HG02588 (cell line): ENCODE measurements at regions not wholly inside any gene's neighbourhood (a gene's known extent, or its start where the extent isn't known, plus 50 kb on each side); places are given as distances from the start of the nearest gene placed in this dataset.
"Not testable (repeated sequence)": the region's sequence is repeated elsewhere in the genome, so short reads cannot be mapped to it uniquely, and the experiment has no call there.

ENCODE experiments used
- ATAC-seq: cut with Tn5 transposase; IDR thresholded peaks from one replicate; pipeline ENCODE4 v1.9.1; 2021; ENCODE audit warnings: mild to moderate bottlenecking, moderate library complexity; ENCODE audit not compliant: unreplicated experiment

DNA sequence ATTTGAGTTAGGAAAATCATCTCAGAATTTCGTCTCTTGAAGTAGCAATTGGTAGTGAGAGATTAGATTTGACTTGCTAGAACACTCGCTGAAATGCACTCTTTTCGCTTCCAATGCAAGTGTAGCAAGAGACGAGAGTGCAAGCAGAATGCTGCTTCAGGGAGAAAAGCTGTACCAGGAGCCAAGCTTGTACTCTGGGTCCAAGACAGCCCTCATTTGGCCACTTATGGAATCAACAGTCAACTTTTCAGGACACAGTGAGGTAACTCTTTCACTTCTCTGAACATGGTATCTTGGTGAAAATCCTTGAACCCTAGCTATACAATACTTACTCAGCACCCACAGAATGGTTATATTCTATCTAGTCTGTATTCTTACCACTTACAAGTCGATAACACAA is 107.6 kb upstream of the TERB2 start:
- ATAC-seq, result not testable (repeated sequence)

DNA sequence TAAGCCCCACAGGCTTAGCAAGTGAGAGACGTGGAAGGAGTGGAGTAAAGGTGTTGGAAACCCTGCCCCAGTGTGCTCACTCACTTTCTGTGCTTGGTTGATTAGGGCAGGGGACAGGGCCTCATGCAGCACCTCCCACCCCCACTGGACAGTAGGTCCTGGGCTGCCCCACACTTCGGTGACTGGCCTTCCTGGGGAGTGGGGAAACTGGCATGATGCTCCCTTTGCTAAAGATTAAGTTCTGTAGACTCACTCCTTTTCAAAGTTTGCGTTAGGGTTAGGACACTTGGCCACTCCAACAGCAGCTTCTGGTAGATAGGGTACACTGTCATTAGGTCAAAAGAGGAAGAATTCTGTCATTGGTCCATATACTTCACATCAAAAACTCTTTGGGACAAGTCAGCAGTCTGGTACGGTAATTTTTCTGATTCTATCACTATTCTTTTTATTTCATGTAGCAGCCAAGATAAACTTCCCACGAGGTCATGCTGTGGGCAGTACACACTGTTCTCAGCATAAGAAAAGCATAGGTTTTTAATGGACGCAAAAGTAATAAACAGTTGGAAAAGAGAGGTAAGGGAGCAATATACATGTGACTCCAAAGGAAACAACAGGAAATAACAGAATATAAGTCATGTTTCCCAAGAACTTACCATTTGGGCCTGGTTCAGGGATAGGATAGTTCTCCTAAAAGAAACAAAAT is 106.6 kb upstream of the TERB2 start:
- not testable (repeated sequence) for ATAC-seq

DNA sequence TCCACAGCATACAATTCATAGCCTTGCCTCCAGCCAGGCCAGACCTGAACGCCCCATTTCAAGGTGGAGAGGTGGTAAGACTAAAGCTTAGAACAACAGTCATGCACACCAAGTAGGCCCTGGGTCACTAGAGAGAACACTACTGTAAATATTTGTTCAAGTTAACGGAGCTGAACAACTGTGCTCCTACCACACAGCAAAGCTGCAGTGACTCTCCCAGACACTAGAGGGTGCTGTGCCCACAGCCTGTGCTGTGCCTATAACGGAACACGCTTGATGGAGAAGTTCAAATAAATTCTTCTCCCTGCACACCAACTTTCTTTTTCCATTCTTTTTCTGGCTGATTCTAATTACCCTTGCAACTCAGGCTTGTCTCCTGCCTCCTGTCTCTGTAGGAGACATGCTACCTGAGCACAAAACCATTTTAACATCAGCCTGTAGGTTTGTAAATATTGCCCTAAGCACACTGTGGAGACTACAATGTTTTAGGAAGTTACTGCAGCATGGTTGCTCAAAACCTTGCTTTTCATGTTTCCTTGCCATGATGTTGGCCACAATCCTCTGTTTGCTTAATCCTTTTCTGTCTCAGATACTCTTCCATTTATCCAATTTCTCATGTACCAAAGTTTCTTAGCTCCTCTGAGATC is 103.1 kb upstream of the TERB2 start:
- ATAC-seq, result not testable (repeated sequence)

DNA sequence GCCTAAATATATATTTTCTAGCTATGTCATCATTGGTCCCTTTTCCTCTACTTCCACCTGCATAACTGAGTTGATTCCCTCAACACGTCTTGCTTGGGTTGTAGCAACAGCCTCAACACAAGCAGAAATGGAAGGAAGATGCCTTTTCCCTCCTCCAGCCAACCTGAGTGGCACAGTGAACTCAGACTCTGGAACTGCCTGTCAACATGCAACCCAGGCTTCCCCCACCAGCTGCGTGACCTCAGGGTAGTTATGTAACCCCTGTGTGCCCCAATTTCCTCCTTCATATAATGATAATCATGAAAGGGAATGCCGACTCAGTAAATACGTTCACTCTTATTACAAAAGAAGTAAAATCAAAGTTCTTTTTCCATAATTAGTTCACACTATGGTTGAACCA is 101.8 kb upstream of the TERB2 start:
- ATAC-seq, result not testable (repeated sequence)

DNA sequence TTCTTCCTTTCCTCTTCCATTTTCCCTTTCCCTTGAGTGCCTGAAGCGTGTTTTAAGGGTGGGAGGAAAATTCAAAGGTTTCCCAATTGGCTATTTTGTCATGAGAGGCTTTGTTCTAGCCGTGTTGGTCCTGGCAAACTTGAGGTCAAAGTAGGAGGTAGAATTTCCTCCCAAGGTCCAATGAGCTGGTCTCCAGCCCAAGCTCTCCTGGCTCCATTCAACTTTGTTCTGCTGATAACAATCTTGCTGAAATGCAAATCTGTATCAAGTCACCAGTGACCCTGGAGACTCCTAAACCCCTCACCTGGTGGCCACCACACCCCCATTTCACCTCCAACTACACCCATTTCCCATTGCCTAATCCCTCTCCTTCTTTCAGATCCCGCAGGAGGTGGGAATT is 100.2 kb upstream of the TERB2 start:
- not testable (repeated sequence) for ATAC-seq

DNA sequence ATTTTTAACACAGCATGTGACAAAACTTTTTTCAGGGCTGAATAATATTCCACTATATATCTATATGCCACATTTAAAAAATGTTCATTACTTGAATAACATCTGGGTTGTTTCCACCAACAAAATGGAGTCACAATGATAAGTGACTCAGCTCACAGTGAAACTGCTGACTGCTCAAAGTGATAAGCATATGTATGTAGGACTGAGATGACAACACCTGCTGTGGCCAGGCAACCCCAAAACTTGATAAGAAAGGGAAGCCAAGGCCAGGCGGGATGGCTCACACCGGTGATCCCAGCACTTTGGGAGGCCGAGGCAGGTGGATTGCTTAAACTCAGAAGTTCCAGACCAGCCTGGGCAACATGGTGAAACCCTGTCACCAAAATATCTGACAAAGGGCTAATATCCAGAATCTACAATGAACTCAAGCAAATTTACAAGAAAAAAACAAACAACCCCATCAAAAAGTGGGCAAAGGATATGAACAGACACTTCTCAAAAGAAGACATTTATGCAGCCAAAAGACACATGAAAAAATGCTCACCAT is 99.2 kb upstream of the TERB2 start:
- ATAC-seq, result not testable (repeated sequence)

DNA sequence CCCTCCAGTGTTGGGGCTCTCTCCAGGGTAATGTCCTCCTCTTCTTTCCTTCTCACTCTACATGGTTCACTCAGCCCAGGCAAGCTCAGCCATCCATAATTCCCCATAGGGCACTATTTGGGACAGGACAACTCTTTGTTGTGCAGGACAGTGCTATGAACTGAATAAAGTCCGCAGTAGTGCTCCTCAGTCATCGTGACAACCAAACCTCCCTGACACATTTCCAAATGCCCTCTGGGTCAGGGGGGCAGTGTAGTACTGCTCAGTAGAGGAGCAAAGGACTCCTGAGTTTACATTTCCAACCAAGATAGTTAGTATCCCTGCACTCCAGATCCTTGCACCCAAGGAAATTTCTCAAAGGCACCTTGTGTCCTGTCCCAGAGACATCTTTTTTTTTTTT is 97.4 kb upstream of the TERB2 start:
- not testable (repeated sequence) for ATAC-seq

DNA sequence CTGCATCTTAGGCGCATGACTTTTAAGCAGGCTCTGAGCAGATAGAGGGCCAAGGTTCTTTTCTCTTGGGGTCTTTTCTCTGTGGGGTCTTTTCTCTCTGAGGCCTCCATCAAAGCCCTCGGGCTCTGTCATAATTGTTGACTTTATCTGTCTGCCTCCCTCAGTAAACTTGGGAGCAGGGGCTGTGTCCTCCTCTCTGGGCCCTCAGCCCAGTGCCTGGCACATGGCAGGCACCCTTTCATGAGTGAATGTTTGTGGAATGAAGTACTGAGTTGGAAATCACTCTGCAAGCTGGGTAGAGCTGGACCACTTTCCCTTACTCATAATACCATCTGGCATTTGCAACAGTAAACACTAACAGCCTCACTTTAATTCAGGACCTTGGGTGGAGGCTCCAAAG is 96.3 kb upstream of the TERB2 start:
- ATAC-seq, result not testable (repeated sequence)

DNA sequence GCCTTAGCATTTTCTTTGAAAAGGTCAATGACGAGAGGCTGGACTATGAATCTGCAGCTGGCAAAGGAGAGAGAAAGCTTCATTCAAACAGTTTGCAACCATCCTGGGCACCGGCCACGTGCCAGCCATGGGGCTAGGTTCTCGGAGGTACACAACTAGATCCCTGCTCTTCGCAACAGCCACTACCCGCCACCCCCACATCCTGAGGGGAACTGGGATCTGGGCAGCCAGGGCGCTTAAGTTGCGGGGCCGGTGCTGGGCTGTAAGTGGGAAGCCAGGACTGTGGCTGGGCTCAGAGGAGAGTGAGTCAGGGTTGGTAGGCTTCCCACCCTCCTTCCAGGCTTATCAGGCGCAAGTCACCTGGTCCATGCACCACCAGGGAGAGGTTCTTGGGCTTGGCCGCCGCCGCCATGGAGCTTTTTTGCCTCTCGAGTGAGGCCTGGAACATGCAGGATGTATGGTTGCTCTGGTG is 95.0 kb upstream of the TERB2 start:
- no peak for ATAC-seq

DNA sequence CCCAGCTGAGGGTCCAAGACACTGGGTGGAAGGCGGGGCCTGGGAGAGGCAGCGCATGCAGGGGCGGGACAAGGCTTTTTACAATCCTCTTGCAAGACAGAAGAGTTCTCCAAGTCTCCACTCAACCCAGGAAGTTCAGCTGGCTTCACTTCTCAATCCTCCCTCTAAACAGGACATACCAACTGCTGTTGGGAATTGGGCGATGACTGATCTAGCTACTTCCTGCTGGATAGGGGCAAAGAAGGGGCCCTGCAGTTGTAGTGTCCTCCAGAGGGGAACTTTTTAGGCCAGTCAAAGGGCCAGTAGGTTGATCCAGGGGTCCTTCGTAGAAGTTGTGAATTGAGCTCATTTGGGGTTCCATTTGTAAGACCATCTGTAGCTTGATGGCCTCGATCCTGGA is 94.6 kb upstream of the TERB2 start:
- no peak for ATAC-seq

DNA sequence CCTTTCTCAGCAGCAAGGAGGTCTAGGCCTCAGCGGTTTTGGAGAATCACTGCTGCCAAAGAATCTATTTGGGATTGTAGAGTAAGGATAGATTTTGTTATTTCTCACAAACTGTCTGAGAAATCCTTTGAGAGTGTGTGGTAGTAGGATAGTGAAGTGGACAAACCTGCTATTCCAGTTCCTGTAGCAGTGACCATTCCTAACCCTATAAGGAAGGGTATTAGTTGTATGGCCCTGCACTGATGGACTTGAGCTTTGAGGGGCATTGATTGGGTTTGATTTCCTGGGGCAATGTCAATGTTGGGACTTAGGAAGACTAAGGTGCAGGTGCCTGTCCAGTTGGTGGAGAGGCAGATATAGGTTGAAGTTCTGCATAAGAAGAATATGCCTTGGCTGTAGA is 93.6 kb upstream of the TERB2 start:
- not testable (repeated sequence) for ATAC-seq

DNA sequence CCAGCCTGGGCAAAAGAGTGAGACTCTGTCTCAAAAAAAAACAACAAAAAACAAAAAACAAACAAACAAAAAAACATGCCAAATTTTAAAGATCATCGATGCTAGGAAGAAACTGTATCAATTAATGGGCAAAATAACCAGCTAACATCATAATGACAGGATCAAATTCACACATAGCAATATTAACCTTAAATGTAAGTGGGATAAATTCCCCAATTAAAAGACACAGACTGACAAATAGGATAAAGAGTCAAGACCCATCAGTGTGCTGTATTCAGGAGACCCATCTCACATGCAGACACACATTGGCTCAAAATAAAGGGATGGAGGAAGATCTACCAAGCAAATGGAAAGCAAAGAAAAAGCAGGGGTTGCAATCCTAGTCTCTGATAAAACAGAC is 88.4 kb upstream of the TERB2 start:
- ATAC-seq, result not testable (repeated sequence)

DNA sequence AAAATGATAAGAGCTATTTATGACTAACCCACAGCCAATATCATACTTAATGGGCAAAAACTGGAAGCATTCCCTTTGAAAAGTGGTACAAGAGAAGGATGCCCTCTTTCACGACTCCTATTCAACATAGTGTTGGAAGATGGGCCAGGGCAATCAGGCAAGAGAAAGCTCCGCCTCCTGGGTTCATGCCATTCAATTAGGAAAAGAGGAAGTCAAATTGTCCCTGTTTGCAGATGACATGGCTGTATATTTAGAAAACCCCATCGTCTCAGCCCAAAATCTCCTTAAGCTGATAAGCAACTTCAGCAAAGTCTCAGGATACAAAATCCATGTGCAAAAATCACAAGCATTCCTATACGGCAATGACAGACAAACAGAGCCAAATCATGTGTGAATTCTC is 86.4 kb upstream of the TERB2 start:
- ATAC-seq, result not testable (repeated sequence)

DNA sequence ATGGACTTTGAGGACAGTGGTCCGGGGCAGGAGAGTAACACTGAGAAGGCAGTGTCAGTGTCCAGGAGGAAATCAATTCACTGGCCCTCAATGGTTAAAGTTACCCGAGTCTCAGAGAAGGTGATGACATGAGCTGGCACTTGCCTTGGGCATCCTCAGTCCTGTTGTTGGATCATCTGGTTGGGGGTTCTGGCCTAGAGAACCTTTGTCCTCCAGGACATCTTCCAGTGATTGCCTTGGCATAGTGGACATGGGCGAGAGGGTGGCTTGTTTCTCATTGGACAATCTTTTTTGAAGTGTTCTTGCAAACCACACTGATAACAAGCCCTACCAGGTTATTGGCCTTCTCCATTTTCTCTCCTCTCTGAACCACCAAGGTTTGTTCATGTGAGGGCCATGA is 83.4 kb upstream of the TERB2 start:
- ATAC-seq, result no peak

DNA sequence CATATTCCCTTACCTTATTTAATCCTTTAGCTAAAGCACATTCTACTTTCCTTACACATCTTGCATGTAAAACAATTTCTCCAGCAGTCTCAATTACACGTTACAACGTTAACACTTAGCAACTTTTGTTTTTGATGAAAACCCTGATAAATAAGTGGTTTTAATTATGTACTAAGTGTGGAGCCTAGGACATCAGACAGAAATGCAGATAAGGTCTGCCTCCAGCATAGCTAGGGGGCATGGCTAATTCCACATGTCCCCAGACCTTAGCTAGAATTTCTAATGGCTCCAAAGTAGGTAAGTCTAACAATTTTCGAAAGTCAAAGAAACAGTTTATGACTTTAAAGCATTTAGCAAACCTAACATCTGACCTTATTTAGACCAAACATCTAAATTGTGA is 77.4 kb upstream of the TERB2 start:
- no peak for ATAC-seq

DNA sequence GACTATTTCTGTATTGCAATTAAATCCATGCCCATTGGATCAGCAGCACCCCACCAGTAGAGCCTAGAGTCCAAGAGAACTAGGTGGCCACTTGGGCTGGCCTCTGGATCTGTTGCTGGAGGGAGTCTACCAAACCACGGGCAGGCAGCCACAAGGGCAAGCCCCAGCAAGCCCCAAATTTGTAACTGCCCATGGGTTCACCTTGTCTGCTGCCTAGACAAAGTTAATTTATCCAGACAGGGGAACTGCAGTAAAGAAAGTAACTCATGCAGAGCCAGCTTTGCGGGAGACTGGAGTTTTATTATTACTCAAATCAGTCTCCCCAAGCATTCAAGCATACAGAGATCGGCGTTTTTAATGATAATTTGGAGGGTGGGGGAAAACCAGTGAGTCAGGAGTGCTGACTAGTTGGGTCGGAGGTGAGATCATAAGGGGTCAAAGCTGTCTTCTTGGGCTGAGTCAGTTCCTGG is 74.0 kb upstream of the TERB2 start:
- peak; percentile 84 for ATAC-seq

DNA sequence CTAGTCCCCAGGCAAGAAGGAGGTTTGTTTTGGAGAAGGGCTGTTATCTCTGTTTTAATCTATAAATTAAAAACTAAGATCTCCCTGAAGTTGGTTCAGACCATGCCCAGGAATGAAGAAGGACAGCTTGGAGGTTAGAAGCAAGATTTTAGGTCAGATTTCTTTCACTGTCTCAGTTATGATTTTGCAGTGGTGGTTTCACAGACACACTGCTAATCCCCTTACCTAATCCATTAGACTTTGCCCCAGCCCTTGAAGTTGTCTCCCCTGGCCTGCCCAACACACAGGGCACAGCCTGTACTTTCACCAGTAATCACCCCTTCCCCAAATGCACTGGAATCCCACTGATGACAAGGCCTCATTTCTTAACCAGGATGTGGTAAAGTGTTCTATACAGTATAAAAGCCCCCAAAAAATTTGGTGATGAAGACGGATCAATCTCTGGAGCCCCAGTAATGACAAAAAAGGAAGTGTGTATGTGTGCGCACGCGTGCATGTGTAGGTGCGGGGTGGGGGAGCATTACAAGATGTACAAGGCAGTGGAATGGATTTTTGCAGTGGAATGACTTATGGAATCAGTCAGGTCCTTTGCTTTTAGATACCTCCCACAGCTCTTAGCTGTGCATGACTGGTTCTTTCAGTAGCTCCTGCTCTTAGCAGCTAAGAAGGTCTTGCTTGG is 73.1 kb upstream of the TERB2 start:
- ATAC-seq, result peak; percentile 22

DNA sequence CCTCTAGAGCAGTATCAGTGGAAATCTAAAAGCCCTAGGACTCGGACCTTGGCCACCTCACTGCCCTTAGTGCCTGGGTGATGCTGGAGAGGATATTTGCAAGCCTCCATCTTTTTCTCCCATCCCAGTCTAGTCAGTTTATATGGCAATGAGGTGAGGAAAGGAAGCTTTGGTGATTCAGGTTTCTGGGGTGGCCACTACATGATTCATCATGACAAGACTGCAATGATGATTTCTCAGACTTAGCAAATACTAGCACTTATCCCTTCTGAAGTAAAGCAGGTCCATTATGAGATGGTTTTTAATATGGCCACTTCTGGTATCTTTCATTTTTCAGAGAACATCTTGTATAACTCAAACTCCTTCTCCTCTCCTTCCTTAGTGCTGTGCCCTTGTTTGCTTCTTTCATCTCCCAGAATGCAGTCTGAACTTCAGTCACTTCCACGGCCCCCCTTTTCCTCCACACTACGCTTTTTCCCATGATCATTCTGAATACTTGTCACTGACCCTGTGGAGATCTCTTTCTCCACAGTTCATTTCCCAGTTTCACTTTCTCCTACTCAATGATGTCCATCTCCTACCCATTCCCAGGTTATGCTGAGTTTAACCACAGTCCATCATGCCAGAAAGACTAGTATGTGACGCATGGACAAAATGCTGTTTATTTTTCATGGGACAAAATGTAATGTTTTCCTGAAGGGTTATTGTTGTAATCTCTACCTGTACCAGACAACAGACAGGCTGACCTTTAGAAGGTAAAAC is 57.4 kb upstream of the TERB2 start:
- not testable (repeated sequence) for ATAC-seq

DNA sequence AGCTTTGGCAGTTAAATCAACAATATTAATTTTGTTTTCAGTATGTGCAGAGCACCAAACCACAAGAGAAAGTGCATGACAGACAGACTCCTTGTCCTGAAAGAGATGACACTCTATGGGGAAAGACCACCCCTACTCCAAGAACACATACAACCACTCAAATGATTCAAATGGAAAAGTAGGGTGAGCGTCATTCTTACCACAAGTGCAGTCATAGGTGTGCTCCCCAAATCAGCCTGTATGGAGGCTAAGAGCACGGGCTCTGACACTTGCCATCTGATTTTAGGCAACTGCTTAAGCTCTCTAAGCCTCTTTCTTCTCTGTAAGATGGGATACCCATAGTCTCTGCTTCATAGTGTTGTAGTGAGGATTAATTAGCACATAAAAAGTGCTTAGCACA is 56.7 kb upstream of the TERB2 start:
- ATAC-seq, result not testable (repeated sequence)

DNA sequence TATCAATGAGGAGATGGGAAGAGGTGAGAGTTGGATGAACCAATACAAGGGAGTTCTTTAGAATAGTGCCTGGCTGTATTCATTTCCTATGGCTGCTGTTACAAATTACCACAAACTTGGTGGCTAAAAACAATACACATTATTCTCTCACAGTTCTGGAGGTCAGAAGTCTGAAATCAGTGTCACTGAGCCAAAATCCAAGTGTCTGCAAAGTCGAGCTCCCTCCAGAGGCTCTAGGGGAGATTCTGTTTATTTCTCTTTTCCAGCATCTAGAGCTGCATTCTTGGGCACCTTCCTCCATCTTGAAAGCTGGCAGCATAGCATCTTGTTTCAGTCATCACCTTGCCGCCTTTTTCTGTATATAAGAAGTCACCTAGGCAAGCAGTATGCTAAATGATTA is 55.7 kb upstream of the TERB2 start:
- not testable (repeated sequence) for ATAC-seq

DNA sequence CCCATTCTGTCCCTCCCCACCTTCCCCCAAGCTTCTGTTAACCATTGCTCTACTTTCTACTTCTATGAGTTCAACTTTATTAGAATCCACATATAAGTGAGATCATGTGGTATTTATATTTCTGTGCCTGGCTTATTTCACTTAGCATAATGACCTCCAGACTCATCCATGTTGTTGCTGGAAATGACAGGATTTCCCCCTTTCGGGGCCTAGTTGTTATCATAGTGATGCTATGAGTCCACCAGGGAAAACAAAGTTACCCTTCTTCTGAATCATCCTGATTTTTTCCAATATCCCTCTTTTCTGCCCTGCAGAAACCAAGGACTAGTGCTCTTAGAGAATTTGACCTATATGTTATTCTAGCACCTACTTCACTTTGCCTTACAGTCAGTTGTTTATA is 53.2 kb upstream of the TERB2 start:
- ATAC-seq, result not testable (repeated sequence)
